Upper lobe of left lung (tissue), 6 donors: ENCODE measurements at regions not wholly inside any gene's neighbourhood (a gene's known extent, or its start where the extent isn't known, plus 50 kb on each side); places are given as distances from the start of the nearest gene placed in this dataset.

Source experiments
- ATAC-seq, 2 donors: fragments of 200-7000 bp; cut with Tn5 transposase; one replicate each; pipeline ENCODE4 v1.9.1; 2022; ENCODE audit warnings: mild to moderate bottlenecking in 2 of 2, moderate library complexity in 2 of 2; ENCODE audit not compliant: low FRiP score in 2 of 2
- DNase-seq, 2 donors: peaks; one replicate each; pipeline ENCODE4 v3.0.0-alpha.2; 2019 to 2020
- H3K27ac ChIP-seq, 4 donors: fragments of 200-600 bp; sonication (generic); one replicate each; pipeline ENCODE4 v1.5.1; 2016 to 2019
- H3K27me3 ChIP-seq, 4 donors: fragments of 200-600 bp; sonication (generic); one replicate each; pipeline ENCODE4 v1.5.1; 2017 to 2019
- H3K36me3 ChIP-seq, 4 donors: fragments of 200-600 bp; sonication (generic); one replicate each; pipeline ENCODE4 v1.5.1; 2016 to 2019
- H3K4me1 ChIP-seq, 4 donors: fragments of 200-600 bp; sonication (generic); one replicate each; pipeline ENCODE4 v1.5.1; 2018 to 2019
- H3K4me3 ChIP-seq, 4 donors: fragments of 200-600 bp; sonication (generic); one replicate each; pipeline ENCODE4 v1.5.1; 2017 to 2019; ENCODE audit warnings: mild to moderate bottlenecking in 2 of 4, moderate library complexity in 1 of 4
- H3K9me3 ChIP-seq, 4 donors: fragments of 200-600 bp; sonication (generic); one replicate each; pipeline ENCODE4 v1.5.1; 2018 to 2019
- CTCF ChIP-seq, 6 experiments: fragments of 450-650 bp in 4 of 6; fragments of 200-600 bp in 2 of 6; sonication (generic) in 2 of 6; IDR thresholded peaks; one replicate each; pipeline ENCODE4 v1.5.1; 2016 to 2019; ENCODE audit warnings: antibody characterized with exemption in 6 of 6
- EP300 ChIP-seq, 4 donors: sonication (generic); formaldehyde crosslinking; IDR thresholded peaks; one replicate each; pipeline ENCODE4 v1.5.1; 2017; ENCODE audit warnings: antibody characterized with exemption in 4 of 4, control low read depth in 2 of 4
- POLR2A ChIP-seq, 4 donors: fragments of 450-650 bp; IDR thresholded peaks; one replicate each; pipeline ENCODE4 v1.5.1; 2016 to 2017; ENCODE audit warnings: antibody characterized with exemption in 4 of 4, mild to moderate bottlenecking in 2 of 4
- POLR2AphosphoS5 ChIP-seq, 2 donors: sonication (generic); formaldehyde crosslinking; IDR thresholded peaks; one replicate each; pipeline ENCODE4 v1.5.1; 2017; ENCODE audit warnings: antibody characterized with exemption in 2 of 2
- WGBS, 2 donors: methylation state at CpG; one replicate each; pipeline ENCODE4 v1.1.5; 2017 to 2018; 5-methylcytosine and 5-hydroxymethylcytosine counted together
- donor health status: DM: no; HTN: no; CAD: no; lungs with moderate emphysema.
- donor health status: DM: no; HTN: yes; CAD: no; lungs with severe emphysema.

GRCh38 chr6:72497186-72497585, 124.7 kb upstream of the KCNQ5 start:
- no peak for TF ChIP-seq POLR2AphosphoS5 (IDR thresholded peaks at IDR 0.05)
- no peak for TF ChIP-seq POLR2A (IDR thresholded peaks at IDR 0.05)
- TF ChIP-seq CTCF (IDR thresholded peaks at IDR 0.05): no peak
- TF ChIP-seq EP300 (IDR thresholded peaks at IDR 0.05): no peak
- Histone ChIP-seq H3K27me3 (no peaks in the 10 kb centered on the region), H3K4me1 (no peaks in the 10 kb centered on the region), H3K9me3 (no peaks in the 10 kb centered on the region), H3K4me3 (no peak overlapping the region), H3K27ac (no peak overlapping the region), H3K36me3 (no peaks in the 10 kb centered on the region)
- no peak for DNase-seq
- 58 to 63% methylated on average over 3 of the region's 3 CpGs for WGBS, 2 donors
- ATAC-seq: no peak

- 86 to 89% methylated on average over 3 of the region's 3 CpGs for WGBS, 2 donors
- DNase-seq: no peak
- Histone ChIP-seq H3K27me3 (no peaks in the 10 kb centered on the region), H3K9me3 (no peaks in the 10 kb centered on the region), H3K4me3 (no peak overlapping the region), H3K4me1 (no peaks in the 10 kb centered on the region), H3K27ac (no peak overlapping the region), H3K36me3 (no peaks in the 10 kb centered on the region)
- ATAC-seq: no peak
- no peak for TF ChIP-seq POLR2A (IDR thresholded peaks at IDR 0.05)
- no peak for TF ChIP-seq EP300 (IDR thresholded peaks at IDR 0.05)
- TF ChIP-seq POLR2AphosphoS5 (IDR thresholded peaks at IDR 0.05): no peak
- TF ChIP-seq CTCF (IDR thresholded peaks at IDR 0.05): no peak
Observed at GRCh38 chr6:72500669-72501068, 121.2 kb upstream of the KCNQ5 start.

DNA sequence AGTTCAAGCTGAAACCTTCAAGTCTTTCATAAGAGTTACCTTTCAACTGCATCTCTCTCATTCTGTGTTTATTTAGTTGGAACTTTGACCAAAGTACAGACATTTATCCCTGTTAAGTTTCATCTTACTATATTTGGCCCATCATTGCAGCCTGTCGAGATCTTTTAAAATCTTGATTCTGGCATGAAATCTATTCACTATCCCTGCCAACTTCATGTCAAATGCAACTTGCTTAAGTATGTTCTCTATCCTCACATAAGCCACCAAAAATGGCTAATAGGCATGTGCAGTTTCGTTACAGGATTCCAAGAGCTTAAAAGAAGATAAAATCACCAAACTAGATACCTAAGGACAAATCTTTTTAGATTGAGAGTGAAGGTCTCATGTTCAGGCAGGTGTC, 117.5 kb upstream of the KCNQ5 start:
- Histone ChIP-seq H3K4me3 (no peak overlapping the region), H3K36me3 (no peaks in the 10 kb centered on the region), H3K27ac (no peak overlapping the region), H3K9me3 (no peaks in the 10 kb centered on the region), H3K27me3 (no peaks in the 10 kb centered on the region), H3K4me1 (no peaks in the 10 kb centered on the region)
- ATAC-seq: no peak
- no peak for DNase-seq
- TF ChIP-seq POLR2A (IDR thresholded peaks at IDR 0.05) (no peak), POLR2AphosphoS5 (IDR thresholded peaks at IDR 0.05) (no peak), CTCF (IDR thresholded peaks at IDR 0.05) (no peak), EP300 (IDR thresholded peaks at IDR 0.05) (no peak)
- WGBS, 2 donors: 61 to 62% methylated on average over 2 of the region's 2 CpGs

DNA sequence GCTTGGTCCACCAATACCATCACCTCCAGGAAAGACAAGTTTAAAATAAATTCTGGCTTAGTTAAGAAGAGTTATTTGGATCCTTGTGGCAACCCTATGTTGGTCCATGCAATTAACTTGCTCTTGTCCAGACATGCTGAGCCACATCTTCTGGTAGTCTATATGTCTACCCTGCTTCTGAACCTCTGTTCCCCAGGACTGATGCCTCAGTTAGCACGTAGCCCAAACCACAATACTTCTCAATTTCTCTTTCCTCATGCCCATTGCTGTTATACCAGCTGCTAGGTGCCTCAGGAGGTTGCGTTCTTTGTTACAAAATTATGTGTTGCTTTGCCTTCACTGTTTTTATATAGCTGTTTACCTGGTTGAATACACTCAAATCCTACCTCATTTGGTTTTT, 116.4 kb upstream of the KCNQ5 start:
- no peak overlapping the region for H3K27ac ChIP-seq
- 42 to 86% methylated on average over 2 of the region's 2 CpGs for WGBS, 2 donors

More for the DNA sequence above, 116.4 kb upstream of the KCNQ5 start:
- DNase-seq (no peak), ATAC-seq (no peak)
- no peaks in the 10 kb centered on the region for H3K36me3 ChIP-seq
- no peaks in the 10 kb centered on the region for H3K4me1 ChIP-seq
- H3K4me3 ChIP-seq: no peak overlapping the region
- no peak for TF ChIP-seq EP300 (IDR thresholded peaks at IDR 0.05)
- no peak for TF ChIP-seq POLR2A (IDR thresholded peaks at IDR 0.05)
- no peak for TF ChIP-seq CTCF (IDR thresholded peaks at IDR 0.05)
- TF ChIP-seq POLR2AphosphoS5 (IDR thresholded peaks at IDR 0.05): no peak
- no peaks in the 10 kb centered on the region for H3K27me3 ChIP-seq
- H3K9me3 ChIP-seq: no peaks in the 10 kb centered on the region
